KMS-11 (cell line): ENCODE measurements at regions not wholly inside any gene's neighbourhood (a gene's known extent, or its start where the extent isn't known, plus 50 kb on each side); places are given as distances from the start of the nearest gene placed in this dataset.

Experiments
- H2AFZ ChIP-seq: fragments of 200-600 bp; sonication (generic); 2 replicates; pipeline ENCODE4 v1.6.1; 2016; ENCODE audit warnings: antibody characterized with exemption, mixed run types, low read depth
- H3K27ac ChIP-seq: fragments of 200-600 bp; sonication (generic); 2 replicates; pipeline ENCODE4 v1.6.1; 2016; ENCODE audit warnings: mild to moderate bottlenecking, mixed run types
- H3K27me3 ChIP-seq: fragments of 200-600 bp; sonication (generic); 2 replicates; pipeline ENCODE4 v1.6.1; 2017; ENCODE audit warnings: mild to moderate bottlenecking, low read depth, mixed run types, moderate library complexity; ENCODE audit not compliant: insufficient read depth
- H3K36me3 ChIP-seq: fragments of 200-600 bp; sonication (generic); 2 replicates; pipeline ENCODE4 v1.6.1; 2017; ENCODE audit warnings: mild to moderate bottlenecking, mixed run types; ENCODE audit not compliant: insufficient read depth
- H3K4me1 ChIP-seq: fragments of 200-600 bp; sonication (generic); 2 replicates; pipeline ENCODE4 v1.6.1; 2016; ENCODE audit warnings: mild to moderate bottlenecking, low read depth, mixed run types; ENCODE audit not compliant: poor library complexity, severe bottlenecking
- H3K4me2 ChIP-seq: fragments of 200-600 bp; sonication (generic); 2 replicates; pipeline ENCODE4 v1.7.0; 2016; ENCODE audit warnings: mild to moderate bottlenecking, mixed run types
- H3K4me3 ChIP-seq: fragments of 200-600 bp; sonication (generic); IDR thresholded peaks from 2 replicates; pipeline ENCODE4 v1.6.1; 2017; ENCODE audit warnings: low read depth, low read length, mixed read lengths; ENCODE audit not compliant: insufficient read depth
- H3K79me2 ChIP-seq: fragments of 200-600 bp; sonication (generic); 2 replicates; pipeline ENCODE4 v1.6.1; 2016; ENCODE audit warnings: low read depth, mixed run types; ENCODE audit not compliant: insufficient read depth
- H3K9ac ChIP-seq: fragments of 200-600 bp; sonication (generic); 2 replicates; pipeline ENCODE4 v1.6.1; 2016; ENCODE audit warnings: mild to moderate bottlenecking, mixed run types
- H4K20me1 ChIP-seq: fragments of 200-600 bp; sonication (generic); 2 replicates; pipeline ENCODE4 v1.6.1; 2016; ENCODE audit warnings: mild to moderate bottlenecking, mixed run types; ENCODE audit not compliant: insufficient read depth
- TF ChIP-seq, protein P1 (sequence below): fragments of 200-600 bp; sonication (generic); conservative IDR thresholded peaks from 2 replicates; pipeline ENCODE4 v1.6.1; 2017; ENCODE audit warnings: low read depth, mild to moderate bottlenecking, antibody characterized with exemption, low read length, moderate library complexity, mixed read lengths

GRCh38 chrX:94041881-94042280 lies 367.9 kb downstream of the FAM133A start:
- no peak overlapping the region for H3K4me3 ChIP-seq
- no peaks in the 10 kb centered on the region for H3K27me3 ChIP-seq
- no peaks in the 10 kb centered on the region for H3K79me2 ChIP-seq
- H3K9ac ChIP-seq: no peak overlapping the region
- no peaks in the 10 kb centered on the region for H3K36me3 ChIP-seq
- no peaks in the 10 kb centered on the region for H3K4me1 ChIP-seq
- TF ChIP-seq, protein P1, sequence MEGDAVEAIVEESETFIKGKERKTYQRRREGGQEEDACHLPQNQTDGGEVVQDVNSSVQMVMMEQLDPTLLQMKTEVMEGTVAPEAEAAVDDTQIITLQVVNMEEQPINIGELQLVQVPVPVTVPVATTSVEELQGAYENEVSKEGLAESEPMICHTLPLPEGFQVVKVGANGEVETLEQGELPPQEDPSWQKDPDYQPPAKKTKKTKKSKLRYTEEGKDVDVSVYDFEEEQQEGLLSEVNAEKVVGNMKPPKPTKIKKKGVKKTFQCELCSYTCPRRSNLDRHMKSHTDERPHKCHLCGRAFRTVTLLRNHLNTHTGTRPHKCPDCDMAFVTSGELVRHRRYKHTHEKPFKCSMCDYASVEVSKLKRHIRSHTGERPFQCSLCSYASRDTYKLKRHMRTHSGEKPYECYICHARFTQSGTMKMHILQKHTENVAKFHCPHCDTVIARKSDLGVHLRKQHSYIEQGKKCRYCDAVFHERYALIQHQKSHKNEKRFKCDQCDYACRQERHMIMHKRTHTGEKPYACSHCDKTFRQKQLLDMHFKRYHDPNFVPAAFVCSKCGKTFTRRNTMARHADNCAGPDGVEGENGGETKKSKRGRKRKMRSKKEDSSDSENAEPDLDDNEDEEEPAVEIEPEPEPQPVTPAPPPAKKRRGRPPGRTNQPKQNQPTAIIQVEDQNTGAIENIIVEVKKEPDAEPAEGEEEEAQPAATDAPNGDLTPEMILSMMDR: no peak
- H3K27ac ChIP-seq: no peak overlapping the region
- no peak overlapping the region for H3K4me2 ChIP-seq
- H2AFZ ChIP-seq: no peak overlapping the region
- no peaks in the 10 kb centered on the region for H4K20me1 ChIP-seq

GRCh38 chrX:94045724-94046123 lies 371.7 kb downstream of the FAM133A start:
- H3K27me3 ChIP-seq: no peaks in the 10 kb centered on the region
- no peaks in the 10 kb centered on the region for H3K4me1 ChIP-seq
- no peaks in the 10 kb centered on the region for H4K20me1 ChIP-seq
- no peak overlapping the region for H3K9ac ChIP-seq
- no peak overlapping the region for H2AFZ ChIP-seq
- no peak overlapping the region for H3K27ac ChIP-seq
- H3K4me3 ChIP-seq: no peak overlapping the region
- H3K36me3 ChIP-seq: no peaks in the 10 kb centered on the region
- H3K4me2 ChIP-seq: no peak overlapping the region
- TF ChIP-seq, protein P1: no peak
- H3K79me2 ChIP-seq: no peaks in the 10 kb centered on the region

GRCh38 chrX:94051926-94052325 lies 377.9 kb downstream of the FAM133A start:
- Histone ChIP-seq H4K20me1 (no peaks in the 10 kb centered on the region), H3K4me1 (no peaks in the 10 kb centered on the region), H3K4me2 (no peak overlapping the region), H3K27ac (no peak overlapping the region), H3K4me3 (no peak overlapping the region), H3K27me3 (no peaks in the 10 kb centered on the region), H2AFZ (no peak overlapping the region), H3K36me3 (no peaks in the 10 kb centered on the region), H3K79me2 (no peaks in the 10 kb centered on the region), H3K9ac (no peak overlapping the region)
- TF ChIP-seq, protein P1: no peak

- H3K27me3 ChIP-seq: no peaks in the 10 kb centered on the region
- no peaks in the 10 kb centered on the region for H3K4me1 ChIP-seq
- H4K20me1 ChIP-seq: no peaks in the 10 kb centered on the region
- H2AFZ ChIP-seq: no peak overlapping the region
- H3K4me3 ChIP-seq: no peak overlapping the region
- H3K9ac ChIP-seq: no peak overlapping the region
- TF ChIP-seq, protein P1: no peak
- no peaks in the 10 kb centered on the region for H3K79me2 ChIP-seq
- no peaks in the 10 kb centered on the region for H3K36me3 ChIP-seq
- H3K4me2 ChIP-seq: no peak overlapping the region
- H3K27ac ChIP-seq: no peak overlapping the region
Observed at GRCh38 chrX:94053575-94053974, 379.6 kb downstream of the FAM133A start.
